GM06990 (cell line): ENCODE measurements at regions not wholly inside any gene's neighbourhood (a gene's known extent, or its start where the extent isn't known, plus 50 kb on each side); places are given as distances from the start of the nearest gene placed in this dataset.

Experiments used
- DNase-seq: peaks from one replicate; pipeline ENCODE4 v3.0.0-alpha.2; 2011; ENCODE audit not compliant: insufficient read length; ENCODE audit errors: extremely low read depth
- H3K27me3 ChIP-seq: replicated peaks from 2 replicates; pipeline ENCODE4 v1.6.0; 2011; ENCODE audit warnings: low read length; ENCODE audit not compliant: control insufficient read depth, insufficient read depth
- H3K36me3 ChIP-seq: 2 replicates; pipeline ENCODE4 v1.5.1; 2011; ENCODE audit warnings: low read length; ENCODE audit not compliant: control insufficient read depth, insufficient read depth
- H3K4me3 ChIP-seq: replicated peaks from 2 replicates; pipeline ENCODE4 v1.5.1; 2011; ENCODE audit warnings: low read depth, mild to moderate bottlenecking, control low read depth, low read length
- TF ChIP-seq, protein P1 (sequence below): IDR thresholded peaks from 2 replicates; pipeline ENCODE4 v1.5.1; 2011; ENCODE audit warnings: low read length, control low read depth, mild to moderate bottlenecking, inconsistent platforms; ENCODE audit not compliant: insufficient read depth, poor library complexity, severe bottlenecking

DNA sequence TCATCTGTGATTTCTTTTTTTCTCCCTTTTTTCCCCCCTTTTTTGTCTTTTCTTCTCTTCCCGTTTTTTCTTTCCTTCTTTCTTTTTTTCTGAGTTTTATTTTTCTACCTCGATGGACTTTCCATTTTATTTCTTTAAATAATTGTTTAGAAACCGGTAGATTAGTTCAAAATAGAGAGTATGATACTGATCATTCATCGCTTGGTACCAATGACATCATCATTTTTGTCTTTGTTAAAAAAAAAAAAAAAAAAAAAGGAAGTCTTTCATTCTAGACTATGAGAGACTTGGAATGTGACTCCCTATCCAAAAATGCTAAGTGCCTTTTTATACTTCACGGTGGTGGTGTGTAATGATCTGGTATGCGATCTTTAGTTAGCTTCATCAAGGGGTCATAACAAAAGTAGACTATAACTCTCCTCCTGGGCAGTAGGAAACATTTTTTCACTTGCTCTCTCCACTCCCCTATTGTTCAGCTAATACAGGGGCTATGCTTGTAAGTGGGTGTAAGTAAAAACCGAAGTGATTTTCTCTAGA, 1517.5 kb upstream of the ZEB2 start:
- Histone ChIP-seq H3K36me3 (no peaks in the 10 kb centered on the region), H3K27me3 (no peaks in the 10 kb centered on the region), H3K4me3 (no peak overlapping the region)
- DNase-seq, result no peak
- TF ChIP-seq, protein P1, sequence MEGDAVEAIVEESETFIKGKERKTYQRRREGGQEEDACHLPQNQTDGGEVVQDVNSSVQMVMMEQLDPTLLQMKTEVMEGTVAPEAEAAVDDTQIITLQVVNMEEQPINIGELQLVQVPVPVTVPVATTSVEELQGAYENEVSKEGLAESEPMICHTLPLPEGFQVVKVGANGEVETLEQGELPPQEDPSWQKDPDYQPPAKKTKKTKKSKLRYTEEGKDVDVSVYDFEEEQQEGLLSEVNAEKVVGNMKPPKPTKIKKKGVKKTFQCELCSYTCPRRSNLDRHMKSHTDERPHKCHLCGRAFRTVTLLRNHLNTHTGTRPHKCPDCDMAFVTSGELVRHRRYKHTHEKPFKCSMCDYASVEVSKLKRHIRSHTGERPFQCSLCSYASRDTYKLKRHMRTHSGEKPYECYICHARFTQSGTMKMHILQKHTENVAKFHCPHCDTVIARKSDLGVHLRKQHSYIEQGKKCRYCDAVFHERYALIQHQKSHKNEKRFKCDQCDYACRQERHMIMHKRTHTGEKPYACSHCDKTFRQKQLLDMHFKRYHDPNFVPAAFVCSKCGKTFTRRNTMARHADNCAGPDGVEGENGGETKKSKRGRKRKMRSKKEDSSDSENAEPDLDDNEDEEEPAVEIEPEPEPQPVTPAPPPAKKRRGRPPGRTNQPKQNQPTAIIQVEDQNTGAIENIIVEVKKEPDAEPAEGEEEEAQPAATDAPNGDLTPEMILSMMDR, result no peak

DNA sequence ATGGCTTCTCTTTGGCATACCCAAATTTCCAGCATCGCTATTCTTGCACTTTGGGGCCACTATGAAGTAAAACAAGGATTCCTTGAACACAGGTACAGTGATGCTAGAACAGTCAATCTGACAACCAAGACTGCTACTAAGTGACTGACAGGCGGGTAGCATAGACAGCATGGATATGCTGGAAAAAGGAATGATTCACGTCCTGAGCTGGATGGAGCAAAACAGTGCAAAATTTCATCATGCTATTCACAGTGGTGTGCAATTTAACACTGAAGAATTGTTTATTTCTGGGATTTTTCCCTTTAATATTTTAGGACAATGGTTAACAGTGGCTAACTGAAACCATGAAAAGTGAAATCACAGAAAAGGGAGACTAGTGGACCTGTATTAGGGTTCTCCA, 1511.2 kb upstream of the ZEB2 start:
- no peaks in the 10 kb centered on the region for H3K27me3 ChIP-seq
- H3K4me3 ChIP-seq, result no peak overlapping the region
- TF ChIP-seq, protein P1, result no peak
- DNase-seq, result no peak
- H3K36me3 ChIP-seq, result no peaks in the 10 kb centered on the region

DNA sequence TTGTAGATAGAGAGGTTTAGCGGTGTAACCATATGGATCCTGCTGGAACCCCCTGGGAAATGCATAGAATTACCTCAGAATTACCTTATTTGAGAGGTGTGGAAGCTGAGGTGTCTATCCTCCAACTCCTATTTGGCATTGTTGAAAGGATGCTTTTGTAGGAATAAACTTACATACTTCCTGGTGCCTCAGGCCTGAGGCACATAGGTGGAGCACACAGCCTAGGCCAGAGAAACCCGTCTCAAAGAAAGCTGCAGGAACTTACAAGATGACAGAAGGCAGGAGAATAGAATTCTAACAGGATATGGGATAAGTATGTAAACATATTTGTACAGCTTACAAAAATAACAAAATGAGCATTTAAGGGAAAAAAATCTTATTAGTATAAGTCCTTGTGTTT, 1507.2 kb upstream of the ZEB2 start:
- no peaks in the 10 kb centered on the region for H3K36me3 ChIP-seq
- no peaks in the 10 kb centered on the region; the same call in 1 of the 2 replicates for H3K27me3 ChIP-seq
- no peak overlapping the region for H3K4me3 ChIP-seq
- DNase-seq, result no peak
- TF ChIP-seq, protein P1, result no peak

DNA sequence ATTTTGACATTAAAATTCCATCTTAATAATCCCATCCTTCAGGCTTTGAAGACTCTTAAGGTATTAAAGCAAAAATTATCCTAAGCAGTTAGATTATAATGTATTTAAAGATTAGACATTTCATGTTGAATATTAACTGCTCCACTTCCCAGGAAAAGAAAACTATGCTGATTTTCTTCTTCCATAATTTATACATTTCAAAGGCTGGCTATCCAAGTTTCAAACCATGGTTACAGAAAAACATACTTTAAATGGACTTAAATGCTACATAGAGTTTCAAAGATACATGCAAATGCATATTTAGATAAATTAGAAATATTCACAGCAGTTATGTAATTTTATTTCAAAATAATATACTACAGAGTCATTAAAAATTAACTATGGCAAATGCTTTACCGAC, 1505.6 kb upstream of the ZEB2 start:
- Histone ChIP-seq H3K36me3 (no peaks in the 10 kb centered on the region), H3K27me3 (no peaks in the 10 kb centered on the region; the same call in 1 of the 2 replicates), H3K4me3 (no peak overlapping the region)
- TF ChIP-seq, protein P1, result no peak
- DNase-seq, result no peak

DNA sequence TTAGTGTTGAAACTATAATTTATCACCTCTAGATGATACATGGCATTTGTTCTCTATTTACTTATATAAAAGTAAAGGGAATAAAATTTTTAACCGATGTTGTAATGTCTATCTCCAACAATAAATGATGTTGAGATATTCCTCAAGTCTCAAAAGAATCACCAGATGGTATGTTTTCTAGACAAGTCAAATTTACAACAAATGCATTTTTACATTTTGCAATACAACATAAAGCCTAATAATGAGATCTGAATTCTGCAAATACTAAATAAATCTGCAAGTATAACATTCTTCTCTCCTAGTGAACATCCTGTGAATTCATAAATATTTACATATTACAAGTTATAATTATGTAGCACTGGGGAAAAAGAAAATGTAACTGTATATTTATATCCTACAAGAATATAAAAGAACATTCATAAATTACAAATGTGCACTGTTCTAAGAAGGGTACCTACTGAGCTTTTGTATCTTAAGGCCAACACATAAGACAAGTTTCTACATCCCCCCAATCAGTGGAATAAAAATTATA, 1504.4 kb upstream of the ZEB2 start:
- Histone ChIP-seq H3K36me3 (no peaks in the 10 kb centered on the region), H3K27me3 (no peaks in the 10 kb centered on the region; the same call in 1 of the 2 replicates), H3K4me3 (no peak overlapping the region)
- DNase-seq, result no peak
- TF ChIP-seq, protein P1, result no peak

DNA sequence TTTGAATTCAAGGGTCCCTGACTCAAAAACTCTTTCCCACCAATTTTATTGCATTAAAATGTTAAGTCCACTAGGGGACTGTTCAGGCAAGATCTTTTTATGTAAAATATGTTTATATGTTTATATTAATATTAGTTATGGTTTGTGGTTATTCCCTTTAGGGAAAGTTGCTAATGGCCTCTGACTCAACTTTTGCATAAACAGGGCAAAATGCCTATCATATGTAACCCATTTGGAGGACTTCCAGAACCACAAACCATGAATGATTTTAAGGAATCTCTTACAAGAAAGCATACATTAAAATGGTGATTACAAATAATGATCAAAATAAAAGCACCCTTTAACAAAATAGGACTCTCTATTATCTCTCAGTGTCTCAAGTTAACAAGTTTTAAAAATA, 1484.5 kb upstream of the ZEB2 start:
- TF ChIP-seq, protein P1, result no peak
- H3K4me3 ChIP-seq, result no peak overlapping the region
- no peaks in the 10 kb centered on the region for H3K36me3 ChIP-seq
- H3K27me3 ChIP-seq, result no peaks in the 10 kb centered on the region
- DNase-seq, result no peak
